GM20000 (cell line): ENCODE measurements at regions not wholly inside any gene's neighbourhood (a gene's known extent, or its start where the extent isn't known, plus 50 kb on each side); places are given as distances from the start of the nearest gene placed in this dataset.

Experiments
- DNase-seq: peaks from one replicate; pipeline ENCODE4 v3.0.0; 2012; ENCODE audit warnings: low spot score
- CTCF ChIP-seq: IDR thresholded peaks from 2 replicates; pipeline ENCODE4 v1.5.1; 2012; ENCODE audit warnings: mild to moderate bottlenecking, control low read depth; ENCODE audit errors: extremely low read depth, missing control alignments

DNA sequence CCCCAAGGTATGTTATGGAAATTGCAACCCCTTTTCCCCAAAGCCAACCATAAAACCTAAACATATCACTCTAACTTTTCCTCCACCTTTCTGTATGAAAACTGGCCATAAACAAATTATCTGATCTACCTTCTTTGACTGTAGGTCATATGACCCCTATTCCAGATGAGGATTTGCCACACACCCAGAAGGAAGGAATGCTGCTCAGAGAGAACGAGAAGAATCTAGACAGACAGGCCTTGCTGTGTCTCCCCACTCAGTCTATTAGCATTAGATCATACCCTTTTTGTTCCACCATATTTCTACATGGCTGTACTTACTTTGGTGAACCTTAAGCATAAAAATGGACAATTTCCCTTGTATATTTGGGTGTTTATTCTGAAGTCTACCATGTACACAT is 113.0 kb upstream of the PHYHIPL start:
- no peak for DNase-seq

DNA sequence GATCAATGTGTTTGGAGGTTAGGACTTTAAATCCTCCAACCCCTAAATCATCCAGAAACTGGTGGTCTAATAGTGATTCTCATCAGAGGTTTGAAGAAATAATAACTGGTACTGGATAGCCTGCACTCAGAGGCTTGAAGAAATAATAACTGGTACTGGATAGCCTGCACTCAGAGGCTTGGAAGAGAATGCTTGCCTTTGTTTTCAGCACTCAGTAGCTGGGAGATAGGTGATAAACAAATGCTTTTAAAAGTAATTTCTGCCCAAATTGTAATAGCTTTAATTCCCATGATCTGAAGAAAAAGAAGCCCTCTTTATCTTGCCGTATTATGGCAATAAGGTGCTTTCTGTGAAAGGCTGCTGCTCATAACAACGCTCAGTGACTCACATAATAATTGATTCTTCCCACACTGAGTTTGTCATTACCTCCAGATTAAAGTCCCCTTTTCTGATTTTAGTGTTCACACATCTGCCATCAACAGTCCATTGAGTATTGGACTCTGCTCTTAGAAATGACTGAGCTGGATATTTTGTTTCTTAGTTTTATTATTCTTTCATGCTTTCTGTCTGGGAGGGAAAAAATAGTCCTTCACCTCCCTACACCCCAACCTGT is 112.3 kb upstream of the PHYHIPL start:
- DNase-seq: no peak
- TF ChIP-seq CTCF: no peak

More for the DNA sequence above, 113.0 kb upstream of the PHYHIPL start:
- TF ChIP-seq CTCF: no peak

GRCh38 chr10:59064759-59065539 is 111.5 kb upstream of the PHYHIPL start:
- DNase-seq: no peak
- no peak for TF ChIP-seq CTCF

- no peak for DNase-seq
- no peak for TF ChIP-seq CTCF
Measured at GRCh38 chr10:59068581-59069191, 107.8 kb upstream of the PHYHIPL start.

- TF ChIP-seq CTCF: no peak
Measured at GRCh38 chr10:59072038-59072437, 104.4 kb upstream of the PHYHIPL start.

GRCh38 chr10:59073456-59074053 is 102.9 kb upstream of the PHYHIPL start:
- DNase-seq: no peak
- TF ChIP-seq CTCF: no peak

More at GRCh38 chr10:59072038-59072437, 104.4 kb upstream of the PHYHIPL start:
- DNase-seq: no peak

- TF ChIP-seq CTCF: no peak
- DNase-seq: no peak
Measured at GRCh38 chr10:59075576-59075975, 100.9 kb upstream of the PHYHIPL start.
